H9 (cell line): ENCODE measurements at regions not wholly inside any gene's neighbourhood (a gene's known extent, or its start where the extent isn't known, plus 50 kb on each side); places are given as distances from the start of the nearest gene placed in this dataset.

Source experiments
- DNase-seq: peaks from one replicate; pipeline ENCODE4 v3.0.0-alpha.2; 2017
- H2AFZ ChIP-seq: one replicate; pipeline ENCODE4 v1.6.1; 2013; ENCODE audit warnings: mild to moderate bottlenecking, low read length, control low read depth, moderate library complexity
- H2AK5ac ChIP-seq: 2 replicates; pipeline ENCODE4 v1.6.1; 2013; ENCODE audit warnings: low read length, control low read depth, mixed read lengths; ENCODE audit not compliant: insufficient read length
- H2BK120ac ChIP-seq: one replicate; pipeline ENCODE4 v1.6.1; 2013; ENCODE audit warnings: low read depth, mild to moderate bottlenecking, low read length, control low read depth, inconsistent platforms; ENCODE audit not compliant: poor library complexity, severe bottlenecking
- H2BK12ac ChIP-seq: 2 replicates; pipeline ENCODE4 v1.6.1; 2013; ENCODE audit warnings: low read length, control low read depth, mixed read lengths, low read depth; ENCODE audit not compliant: insufficient read length
- H2BK15ac ChIP-seq: 2 replicates; pipeline ENCODE4 v1.6.1; 2013; ENCODE audit warnings: low read depth, low read length, control low read depth
- H2BK20ac ChIP-seq: one replicate; pipeline ENCODE4 v1.6.1; 2013; ENCODE audit warnings: low read depth, mild to moderate bottlenecking, low read length, control low read depth, inconsistent platforms; ENCODE audit not compliant: poor library complexity, severe bottlenecking
- H2BK5ac ChIP-seq: 2 replicates; pipeline ENCODE4 v1.6.1; 2013; ENCODE audit warnings: low read length, control low read depth, mixed read lengths; ENCODE audit not compliant: insufficient read length
- H3K14ac ChIP-seq: 2 replicates; pipeline ENCODE4 v1.6.1; 2013; ENCODE audit warnings: low read length, control low read depth; ENCODE audit not compliant: insufficient read depth
- H3K18ac ChIP-seq: 2 replicates; pipeline ENCODE4 v1.6.1; 2013; ENCODE audit warnings: low read depth, mild to moderate bottlenecking, mixed read lengths, low read length, control low read depth; ENCODE audit not compliant: insufficient read length
- H3K23ac ChIP-seq: 2 replicates; pipeline ENCODE4 v1.6.1; 2013; ENCODE audit warnings: low read length, control low read depth, mixed read lengths, low read depth; ENCODE audit not compliant: insufficient read length
- H3K23me2 ChIP-seq: 2 replicates; pipeline ENCODE4 v1.6.1; 2013; ENCODE audit warnings: low read depth, mild to moderate bottlenecking, mixed read lengths, low read length, control low read depth; ENCODE audit not compliant: insufficient read length, poor library complexity, severe bottlenecking
- H3K27ac ChIP-seq: 2 replicates; pipeline ENCODE4 v1.5.1; 2013; ENCODE audit warnings: low read length, control low read depth, mixed read lengths, low read depth; ENCODE audit not compliant: insufficient read length
- H3K27me3 ChIP-seq: 2 replicates; pipeline ENCODE4 v1.6.1; 2013; ENCODE audit warnings: low read length, control low read depth, inconsistent platforms; ENCODE audit not compliant: insufficient read depth
- H3K4ac ChIP-seq: 2 replicates; pipeline ENCODE4 v1.6.1; 2013; ENCODE audit warnings: low read depth, mild to moderate bottlenecking, control low read depth, inconsistent platforms, low read length, moderate library complexity
- H3K4me1 ChIP-seq: 2 replicates; pipeline ENCODE4 v1.6.1; 2013; ENCODE audit warnings: low read length, control low read depth, inconsistent platforms; ENCODE audit not compliant: insufficient read depth
- H3K4me2 ChIP-seq: 2 replicates; pipeline ENCODE4 v1.6.1; 2013; ENCODE audit warnings: low read length, control low read depth, mixed read lengths; ENCODE audit not compliant: insufficient read length, insufficient read depth
- H3K56ac ChIP-seq: 2 replicates; pipeline ENCODE4 v1.6.1; 2013; ENCODE audit warnings: low read depth, mild to moderate bottlenecking, mixed read lengths, low read length, control low read depth; ENCODE audit not compliant: insufficient read length
- H3K79me1 ChIP-seq: 2 replicates; pipeline ENCODE4 v1.6.1; 2013; ENCODE audit warnings: low read depth, mild to moderate bottlenecking, moderate library complexity, low read length, control low read depth, inconsistent platforms; ENCODE audit not compliant: insufficient read depth, poor library complexity, severe bottlenecking
- H3K79me2 ChIP-seq: 2 replicates; pipeline ENCODE4 v1.6.1; 2013; ENCODE audit warnings: low read length, control low read depth, inconsistent platforms; ENCODE audit not compliant: insufficient read depth
- H3K9ac ChIP-seq: 2 replicates; pipeline ENCODE4 v1.6.1; 2013; ENCODE audit warnings: low read length, control low read depth, mixed read lengths; ENCODE audit not compliant: insufficient read length; ENCODE audit errors: extremely low read depth
- H3K9me3 ChIP-seq: one replicate; pipeline ENCODE4 v1.6.1; 2013; ENCODE audit warnings: low read depth, low read length, inconsistent platforms; ENCODE audit not compliant: control insufficient read depth
- H3T11ph ChIP-seq: one replicate; pipeline ENCODE4 v1.6.1; 2013; ENCODE audit warnings: mild to moderate bottlenecking, low read length, control low read depth, inconsistent platforms
- H4K20me1 ChIP-seq: one replicate; pipeline ENCODE4 v1.6.1; 2013; ENCODE audit not compliant: control insufficient read depth, insufficient read length, insufficient read depth
- H4K5ac ChIP-seq: 2 replicates; pipeline ENCODE4 v1.6.1; 2013; ENCODE audit warnings: low read depth, mild to moderate bottlenecking, mixed read lengths, low read length, control low read depth; ENCODE audit not compliant: insufficient read length
- H4K8ac ChIP-seq: replicated peaks from 2 replicates; pipeline ENCODE4 v1.6.1; 2013; ENCODE audit warnings: low read length, control low read depth, mixed read lengths, low read depth; ENCODE audit not compliant: insufficient read length
- H4K91ac ChIP-seq: 2 replicates; pipeline ENCODE4 v1.6.1; 2013; ENCODE audit warnings: low read depth, mild to moderate bottlenecking, moderate library complexity, mixed read lengths, low read length, control low read depth; ENCODE audit not compliant: insufficient read length
- H3K27ac Mint-ChIP-seq, 3 experiments: 2 replicates in 2 of 3; 3 replicates in 1 of 3; pipeline ENCODE4 v1.8.0; 2020 to 2021; ENCODE audit warnings: mixed read lengths in 3 of 3, mild to moderate bottlenecking in 1 of 3, moderate library complexity in 1 of 3
- H3K27me3 Mint-ChIP-seq: 2 replicates; pipeline ENCODE4 v1.8.0; 2021; ENCODE audit warnings: low read depth, mild to moderate bottlenecking, moderate library complexity, mixed read lengths
- H3K36me3 Mint-ChIP-seq, 3 experiments: 2 replicates in 2 of 3; 3 replicates in 1 of 3; pipeline ENCODE4 v1.8.0; 2020 to 2021; ENCODE audit warnings: low read depth in 3 of 3, mixed read lengths in 3 of 3; ENCODE audit not compliant: insufficient read depth in 1 of 3
- H3K4me1 Mint-ChIP-seq, 2 experiments: 2 replicates each; pipeline ENCODE4 v1.8.0; 2020; ENCODE audit warnings: mixed read lengths in 2 of 2
- H3K4me3 Mint-ChIP-seq, 2 experiments: 2 replicates in 1 of 2; 3 replicates in 1 of 2; pipeline ENCODE4 v1.8.0; 2020 to 2021; ENCODE audit warnings: mild to moderate bottlenecking in 2 of 2, mixed read lengths in 2 of 2, moderate library complexity in 1 of 2
- H3K9me3 Mint-ChIP-seq, 2 experiments: 2 replicates in 1 of 2; 3 replicates in 1 of 2; pipeline ENCODE4 v1.8.0; 2020; ENCODE audit warnings: mild to moderate bottlenecking in 2 of 2, mixed read lengths in 2 of 2, moderate library complexity in 1 of 2
- CTCF ChIP-seq: fragments of 200-600 bp; sonication (generic); conservative IDR thresholded peaks from 3 replicates; pipeline ENCODE4 v1.8.0; 2021; ENCODE audit warnings: antibody characterized with exemption, mild to moderate bottlenecking
- WGBS: extraction: QIAGEN DNeasy Blood & Tissue Kit; methylation state at CpG from one replicate; pipeline ENCODE4 v1.1.7; 2013; ENCODE audit warnings: missing lambda C conversion rate, low lambda C conversion rate, mixed read lengths; ENCODE audit not compliant: insufficient read length; ENCODE audit errors: extremely low coverage; 5-methylcytosine and 5-hydroxymethylcytosine counted together

- DNase-seq: no peak
- H4K5ac ChIP-seq: no peak overlapping the region
- no peak overlapping the region for H4K8ac ChIP-seq
- H2BK15ac ChIP-seq: no peak overlapping the region
- H3K23ac ChIP-seq: no peak overlapping the region
- H3K4me3 Mint-ChIP-seq: no peak overlapping the region
- WGBS: no CpG with 5 or more reads among the region's 13 CpGs
- no peak overlapping the region for H3K14ac ChIP-seq
- H3K79me2 ChIP-seq: no peaks in the 10 kb centered on the region
- no peak overlapping the region for H2BK5ac ChIP-seq
- H3K9ac ChIP-seq: no peak overlapping the region
- no peaks in the 10 kb centered on the region for H3K9me3 ChIP-seq
- H2AFZ ChIP-seq: no peak overlapping the region
- H3K4me2 ChIP-seq: no peak overlapping the region
- peaks cover 24 to 26% of the 10 kb centered on the region in 2 experiments for H3K9me3 Mint-ChIP-seq
- no peaks in the 10 kb centered on the region for H3K79me1 ChIP-seq
- no peak overlapping the region for H4K91ac ChIP-seq
- no peak overlapping the region for H3K4ac ChIP-seq
- H3K56ac ChIP-seq: no peak overlapping the region
- no peaks in the 10 kb centered on the region for H3K4me1 Mint-ChIP-seq
- H3K18ac ChIP-seq: no peak overlapping the region
- no peak overlapping the region for H3T11ph ChIP-seq
- TF ChIP-seq CTCF: no peak
- no peak overlapping the region for H2BK12ac ChIP-seq
- no peaks in the 10 kb centered on the region for H3K4me1 ChIP-seq
- no peaks in the 10 kb centered on the region for H3K27me3 ChIP-seq
- H2BK120ac ChIP-seq: no peak overlapping the region
- H3K27me3 Mint-ChIP-seq: peaks cover 5% of the 10 kb centered on the region
- H3K27ac Mint-ChIP-seq: no peak overlapping the region
- H3K36me3 Mint-ChIP-seq: peaks cover 1 to 11% (median 10%) of the 10 kb centered on the region in 3 experiments; a peak in 6 of 7 replicates
- no peaks in the 10 kb centered on the region for H4K20me1 ChIP-seq
- H2BK20ac ChIP-seq: no peak overlapping the region
- no peaks in the 10 kb centered on the region for H3K23me2 ChIP-seq
- no peak overlapping the region for H3K27ac ChIP-seq
- no peak overlapping the region for H2AK5ac ChIP-seq
Observed at GRCh38 chr22:49602481-49602880, 225.2 kb downstream of the BRD1 start.
